ENCODE measurements at regions not wholly inside any gene's neighbourhood (a gene's known extent, or its start where the extent isn't known, plus 50 kb on each side); places are given as distances from the start of the nearest gene placed in this dataset.

- no peak for TF ChIP-seq CTCF (IDR thresholded peaks at IDR 0.05; ENCODE audit: low read length)
- TF ChIP-seq EZH2 (IDR thresholded peaks at IDR 0.05; ENCODE audit: borderline replicate concordance, low read length) = no peak
These were observed 146.9 kb upstream of the GADL1 start for GRCh38 chr3:31041161-31041978.
